A172 (cell line): ENCODE measurements at regions not wholly inside any gene's neighbourhood (a gene's known extent, or its start where the extent isn't known, plus 50 kb on each side); places are given as distances from the start of the nearest gene placed in this dataset.
"Not testable (repeated sequence)": the region's sequence is repeated elsewhere in the genome, so short reads cannot be mapped to it uniquely, and the experiment has no call there.

Experiments
- DNase-seq: peaks from one replicate; pipeline ENCODE4 v3.0.0-alpha.2; 2015; ENCODE audit warnings: low spot score

- no peak for DNase-seq
Observed at GRCh38 chr14:40269436-40269835, 837.2 kb upstream of the FBXO33 start.

- DNase-seq = no peak
Observed at GRCh38 chr14:40268236-40268635, 836.0 kb upstream of the FBXO33 start.

- no peak for DNase-seq
Observed at GRCh38 chr14:40265096-40265495, 832.9 kb upstream of the FBXO33 start.

GRCh38 chr14:40252817-40253447 lies 820.7 kb upstream of the FBXO33 start:
- DNase-seq = no peak

- no peak for DNase-seq
Observed at GRCh38 chr14:40248671-40249070, 816.4 kb upstream of the FBXO33 start.

- peak; percentile 6 for DNase-seq
Observed at GRCh38 chr14:40240245-40240859, 808.1 kb upstream of the FBXO33 start.

GRCh38 chr14:40232302-40232701 lies 800.1 kb upstream of the FBXO33 start:
- no peak for DNase-seq

- DNase-seq = no peak
Observed at GRCh38 chr14:40229676-40230075, 797.4 kb upstream of the FBXO33 start.

- no peak for DNase-seq
Observed at GRCh38 chr14:40222996-40223395, 790.8 kb upstream of the FBXO33 start.

GRCh38 chr14:40221428-40221827 lies 789.2 kb upstream of the FBXO33 start:
- no peak for DNase-seq

GRCh38 chr14:40219032-40219431 lies 786.8 kb upstream of the FBXO33 start:
- DNase-seq = no peak

GRCh38 chr14:40218282-40218941 lies 786.2 kb upstream of the FBXO33 start:
- DNase-seq = no peak

GRCh38 chr14:40216976-40217375 lies 784.7 kb upstream of the FBXO33 start:
- no peak for DNase-seq

- DNase-seq = not testable (repeated sequence)
Observed at GRCh38 chr14:40216408-40216807, 784.2 kb upstream of the FBXO33 start.

GRCh38 chr14:40213701-40214100 lies 781.5 kb upstream of the FBXO33 start:
- no peak for DNase-seq

- DNase-seq = no peak
Observed at GRCh38 chr14:40204441-40205175, 772.4 kb upstream of the FBXO33 start.

GRCh38 chr14:40199101-40199500 lies 766.9 kb upstream of the FBXO33 start:
- DNase-seq = no peak

- DNase-seq = no peak
Observed at GRCh38 chr14:40197344-40197743, 765.1 kb upstream of the FBXO33 start.

- peak; percentile 41 for DNase-seq
Observed at GRCh38 chr14:40188006-40188405, 755.8 kb upstream of the FBXO33 start.

- DNase-seq = peak; percentile 28
Observed at GRCh38 chr14:40164083-40164482, 731.9 kb upstream of the FBXO33 start.

GRCh38 chr14:40139657-40140056 lies 707.4 kb upstream of the FBXO33 start:
- no peak for DNase-seq

GRCh38 chr14:40133463-40133862 lies 701.2 kb upstream of the FBXO33 start:
- no peak for DNase-seq

- no peak for DNase-seq
Observed at GRCh38 chr14:40129159-40129558, 696.9 kb upstream of the FBXO33 start.
